K562 (cell line): ENCODE measurements at regions not wholly inside any gene's neighbourhood (a gene's known extent, or its start where the extent isn't known, plus 50 kb on each side); places are given as distances from the start of the nearest gene placed in this dataset.

ENCODE experiments used
- ATAC-seq: fragments of 200-7000 bp; cut with Tn5 transposase; 3 replicates; pipeline ENCODE4 v1.9.1; 2020; ENCODE audit warnings: moderate library complexity
- BruUV-seq: library from RNA; stranded (reverse); fragments of 400-500 nt; replicated peaks from 2 replicates; lab custom pipeline; 2021; lab: Mats Ljungman, UMichigan
- CTCF ChIA-PET: fragments of 300-600 bp; formaldehyde crosslinking; extraction: SDS; loops from one replicate; lab custom pipeline; 2021; ENCODE audit warnings: low intra/inter-chr PET ratio; lab: Yijun Ruan, JAX
- POLR2A ChIA-PET: fragments of 300-600, 350-650 bp; sonication (Branson Sonifier 250); formaldehyde crosslinking; extraction: SDS; loops from one replicate; lab custom pipeline; 2021; ENCODE audit warnings: antibody characterized with exemption, inconsistent platforms; lab: Yijun Ruan, JAX
- DNase-seq, 4 experiments: peaks; one replicate each; pipeline versions ENCODE4 v3.0.0 to v3.0.0-alpha.2; 2011 to 2018; ENCODE audit warnings: low spot score in 3 of 4, mixed read lengths in 3 of 4; ENCODE audit errors: extremely low read depth in 1 of 4
- FAIRE-seq: peaks from 2 replicates; lab custom pipeline; 2011; peaks lifted over from hg19 to GRCh38; lab: Jason Lieb, UNC
- H2AFZ ChIP-seq: 2 replicates; pipeline ENCODE4 v1.6.0; 2011; ENCODE audit warnings: low read depth, low read length, control low read depth, inconsistent platforms
- H3K27ac ChIP-seq: fragments of 200-600 bp; 3 replicates; pipeline ENCODE4 v1.8.0; 2011; ENCODE audit warnings: low read depth, mild to moderate bottlenecking, control low read depth, inconsistent platforms, low read length, moderate library complexity, mixed read lengths; ENCODE audit errors: extremely low read depth
- H3K27me3 ChIP-seq, 2 experiments: fragments of 300-600 bp in 1 of 2; 2 replicates in 1 of 2; 3 replicates in 1 of 2; pipeline versions ENCODE4 v1.6.0 to v1.8.0; 2011; ENCODE audit warnings: inconsistent platforms in 2 of 2, low read length in 2 of 2, mild to moderate bottlenecking in 1 of 2, mixed read lengths in 1 of 2, moderate library complexity in 1 of 2; ENCODE audit not compliant: control insufficient read depth in 2 of 2, insufficient read depth in 2 of 2
- H3K36me3 ChIP-seq: fragments of 300-600 bp; 3 replicates; pipeline ENCODE4 v1.8.0; 2011; ENCODE audit warnings: mild to moderate bottlenecking, low read length, inconsistent platforms; ENCODE audit not compliant: control insufficient read depth, insufficient read depth
- H3K4me1 ChIP-seq, 2 experiments: fragments of 200-600 bp in 1 of 2; replicated peaks in 1 of 2; 2 replicates in 1 of 2; 3 replicates in 1 of 2; pipeline versions ENCODE4 v1.5.1 to v1.8.0; 2011; ENCODE audit warnings: inconsistent platforms in 2 of 2, low read length in 2 of 2, mild to moderate bottlenecking in 1 of 2, mixed read lengths in 1 of 2, moderate library complexity in 1 of 2; ENCODE audit not compliant: control insufficient read depth in 2 of 2, insufficient read depth in 2 of 2
- H3K4me2 ChIP-seq: 2 replicates; pipeline ENCODE4 v1.6.1; 2011; ENCODE audit warnings: low read length, control low read depth, inconsistent platforms, mixed read lengths; ENCODE audit not compliant: insufficient read depth
- H3K4me3 ChIP-seq: fragments of 200-600 bp; sonication (generic), shearing (Covaris generic); 2 replicates; pipeline ENCODE4 v1.5.1; 2016; ENCODE audit warnings: control low read depth, inconsistent platforms
- H3K79me2 ChIP-seq: fragments of 200-600 bp; 3 replicates; pipeline ENCODE4 v1.8.0; 2011; ENCODE audit warnings: low read length, inconsistent platforms; ENCODE audit not compliant: control insufficient read depth, insufficient read depth
- H3K9ac ChIP-seq, 2 experiments: 2 replicates each; pipeline versions ENCODE4 v1.6.0 to v1.6.1; 2011; ENCODE audit warnings: low read depth in 2 of 2, low read length in 2 of 2, control low read depth in 1 of 2, inconsistent platforms in 1 of 2, mild to moderate bottlenecking in 1 of 2, mixed read lengths in 1 of 2; ENCODE audit not compliant: insufficient read depth in 1 of 2
- H3K9me1 ChIP-seq: one replicate; pipeline ENCODE4 v1.6.0; 2011; ENCODE audit warnings: inconsistent platforms, mild to moderate bottlenecking, low read length, moderate library complexity; ENCODE audit not compliant: control insufficient read depth, insufficient read depth
- H3K9me3 ChIP-seq: replicated peaks from 2 replicates; pipeline ENCODE4 v1.5.1; 2011; ENCODE audit warnings: low read depth, low read length, inconsistent platforms; ENCODE audit not compliant: control insufficient read depth, insufficient read depth
- H4K20me1 ChIP-seq: replicated peaks from 2 replicates; pipeline ENCODE4 v1.6.1; 2011; ENCODE audit warnings: low read length, inconsistent platforms, mixed read lengths; ENCODE audit not compliant: control insufficient read depth, insufficient read depth
- ESRRA ChIP-seq: fragments of 450-650 bp; IDR thresholded peaks from 2 replicates; pipeline ENCODE4 v1.6.1; 2014; ENCODE audit warnings: low read depth, mild to moderate bottlenecking, moderate library complexity, borderline replicate concordance
- GABPA ChIP-seq: fragments of 200-800 bp; sonication (Bioruptor generic); conservative IDR thresholded peaks from 2 replicates; pipeline ENCODE4 v1.6.1; 2016; ENCODE audit warnings: low read depth, missing genetic modification characterization, missing compliant biosample characterization
- NR2C2 ChIP-seq, 2 experiments: fragments of 200-800 bp in 1 of 2; sonication (Bioruptor generic) in 1 of 2; sonication (generic) in 1 of 2; formaldehyde crosslinking in 1 of 2; IDR thresholded peaks; 2 replicates each; pipeline versions ENCODE4 v1.6.1 to v1.8.0; 2016 to 2022; ENCODE audit warnings: mild to moderate bottlenecking in 1 of 2, missing compliant biosample characterization in 1 of 2, missing genetic modification characterization in 1 of 2, missing genetic modification reagents in 1 of 2
- SPI1 ChIP-seq: IDR thresholded peaks from 2 replicates; pipeline ENCODE4 v1.6.1; 2011; ENCODE audit warnings: low read depth, low read length, control low read depth, borderline replicate concordance
- ZKSCAN1 ChIP-seq: fragments of 150-350 bp; IDR thresholded peaks from 2 replicates; pipeline ENCODE4 v1.6.1; 2016; ENCODE audit warnings: low read depth, low read length
- WGBS: fragments of 100-300 bp; shearing (Covaris generic); methylation state at CpG from one replicate; pipeline ENCODE4 v1.1.6; 2016; ENCODE audit warnings: low coverage, mixed read lengths; ENCODE audit not compliant: insufficient coverage; ENCODE audit errors: missing lambda C conversion rate; 5-methylcytosine and 5-hydroxymethylcytosine counted together
- in situ Hi-C: fragments of 300-500 bp; cut with MboI; formaldehyde crosslinking; loops from 4 replicates; pipeline ENCODE4 v1.15.0; 2018; ENCODE audit warnings: inconsistent platforms, mixed read lengths
- intact Hi-C: fragments of 100-400 bp; cut with micrococcal nuclease; formaldehyde crosslinking; loops from 2 replicates; pipeline ENCODE4 v1.14.2; 2022
- TF ChIP-seq, protein P1 (sequence below): fragments of 450-650 bp; IDR thresholded peaks from 2 replicates; pipeline ENCODE4 v1.6.1; 2014; ENCODE audit warnings: low read depth, mild to moderate bottlenecking, moderate library complexity, borderline replicate concordance

DNA sequence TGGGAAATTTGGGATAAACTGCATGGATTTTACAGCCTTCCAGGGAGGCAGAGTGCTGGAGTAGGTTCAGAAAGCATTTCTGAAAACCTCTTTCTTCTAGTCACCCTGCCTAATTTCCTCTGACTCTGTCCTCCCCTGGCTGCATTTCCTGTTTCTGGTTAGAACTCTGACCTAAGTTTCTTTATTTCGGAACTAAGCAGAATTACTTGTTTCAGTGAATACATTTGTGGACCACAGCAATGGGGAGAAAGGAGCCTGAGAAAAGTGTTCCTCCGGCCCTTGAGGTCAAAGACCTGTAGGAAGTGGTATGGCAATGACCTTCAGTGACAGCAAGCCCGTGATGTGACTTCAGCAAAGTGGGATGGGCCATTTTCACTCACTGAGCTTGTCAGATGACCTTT, 173.4 kb upstream of the RUNX1 start:
- ChIA-PET CTCF (no interaction called here), POLR2A (interaction anchor here (1.2 to 2.3 kb wide), 4 partner anchors 10 to 175 kb away, joined by 3 to 9 read pairs (median 6); no protein-coding TSS in a partner anchor)
- Histone ChIP-seq H3K27me3 (no peaks in the 10 kb centered on the region), H4K20me1 (no peaks in the 10 kb centered on the region), H3K9ac (no peak overlapping the region), H2AFZ (peak overlapping the region; percentile 27), H3K4me1 (peaks cover 0 to 17% of the 10 kb centered on the region in 2 experiments; a peak in 4 of 5 replicates), H3K9me1 (no peaks in the 10 kb centered on the region), H3K36me3 (no peaks in the 10 kb centered on the region), H3K4me3 (no peak overlapping the region), H3K79me2 (no peaks in the 10 kb centered on the region), H3K9me3 (no peaks in the 10 kb centered on the region), H3K4me2 (no peak overlapping the region), H3K27ac (no peak overlapping the region)
- DNase-seq (no peak), ATAC-seq (no peak; the same call in 2 of the 3 replicates), FAIRE-seq (no peak)
- WGBS = 21% methylated on average over 3 of the region's 3 CpGs
- no TSS peak for BruUV-seq
- intact Hi-C loops (no loop called here), in situ Hi-C loops (no loop called here)
- TF ChIP-seq SPI1 (peak; percentile 40; the same call in 1 of the 2 replicates), ESRRA (peak; percentile 56; the same call in 1 of the 2 replicates), NR2C2 (CRISPR knock-in tag; IDR thresholded peaks at IDR 0.05) (no peak), NR2C2 (tag; IDR thresholded peaks at IDR 0.05) (peak; percentile 76), GABPA (tag) (peak; percentile 32), ZKSCAN1 (no peak)
- TF ChIP-seq, protein P1, sequence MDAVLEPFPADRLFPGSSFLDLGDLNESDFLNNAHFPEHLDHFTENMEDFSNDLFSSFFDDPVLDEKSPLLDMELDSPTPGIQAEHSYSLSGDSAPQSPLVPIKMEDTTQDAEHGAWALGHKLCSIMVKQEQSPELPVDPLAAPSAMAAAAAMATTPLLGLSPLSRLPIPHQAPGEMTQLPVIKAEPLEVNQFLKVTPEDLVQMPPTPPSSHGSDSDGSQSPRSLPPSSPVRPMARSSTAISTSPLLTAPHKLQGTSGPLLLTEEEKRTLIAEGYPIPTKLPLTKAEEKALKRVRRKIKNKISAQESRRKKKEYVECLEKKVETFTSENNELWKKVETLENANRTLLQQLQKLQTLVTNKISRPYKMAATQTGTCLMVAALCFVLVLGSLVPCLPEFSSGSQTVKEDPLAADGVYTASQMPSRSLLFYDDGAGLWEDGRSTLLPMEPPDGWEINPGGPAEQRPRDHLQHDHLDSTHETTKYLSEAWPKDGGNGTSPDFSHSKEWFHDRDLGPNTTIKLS = no peak
